BJ (cell line): ENCODE measurements at regions not wholly inside any gene's neighbourhood (a gene's known extent, or its start where the extent isn't known, plus 50 kb on each side); places are given as distances from the start of the nearest gene placed in this dataset.

Source experiments
- CTCF ChIA-PET: fragments of 350-600 bp; formaldehyde crosslinking; extraction: SDS; loops from one replicate; lab custom pipeline; 2021; ENCODE audit warnings: antibody characterized with exemption, inconsistent platforms; lab: Yijun Ruan, JAX
- POLR2A ChIA-PET: fragments of 300-600 bp; sonication (Branson Sonifier 250); formaldehyde crosslinking; extraction: SDS; loops from one replicate; lab custom pipeline; 2021; ENCODE audit warnings: antibody characterized with exemption; lab: Charles Lee
- DNase-seq: peaks from one replicate; pipeline ENCODE4 v3.0.0-alpha.2; 2011; ENCODE audit warnings: low read depth
- H3K27me3 ChIP-seq: 2 replicates; pipeline ENCODE4 v1.6.0; 2011; ENCODE audit warnings: low read length; ENCODE audit not compliant: control insufficient read depth, insufficient read depth
- H3K36me3 ChIP-seq: 2 replicates; pipeline ENCODE4 v1.5.1; 2011; ENCODE audit warnings: low read length; ENCODE audit not compliant: control insufficient read depth, insufficient read depth
- H3K4me3 ChIP-seq: 2 replicates; pipeline ENCODE4 v1.5.1; 2011; ENCODE audit warnings: low read depth, mild to moderate bottlenecking, control low read depth, low read length
- CTCF ChIP-seq: IDR thresholded peaks from 2 replicates; pipeline ENCODE4 v1.5.1; 2011; ENCODE audit warnings: low read depth, mild to moderate bottlenecking, control low read depth, inconsistent platforms, low read length, moderate library complexity; ENCODE audit not compliant: insufficient read depth

GRCh38 chr10:3678629-3679227 lies 106.3 kb downstream of the KLF6 start:
- POLR2A ChIA-PET: no interaction called here
- Histone ChIP-seq H3K4me3 (no peak overlapping the region), H3K36me3 (no peaks in the 10 kb centered on the region), H3K27me3 (no peaks in the 10 kb centered on the region)
- no peak for DNase-seq
- TF ChIP-seq CTCF: no peak
- CTCF ChIA-PET: no interaction called here

- ChIA-PET POLR2A (no interaction called here), CTCF (interaction anchor here (0.6 kb wide), 1 partner anchor 136 kb away, joined by 3 read pairs; no protein-coding TSS in a partner anchor)
- Histone ChIP-seq H3K36me3 (no peaks in the 10 kb centered on the region), H3K4me3 (no peak overlapping the region), H3K27me3 (no peaks in the 10 kb centered on the region)
- no peak for TF ChIP-seq CTCF
- no peak for DNase-seq
Measured at GRCh38 chr10:3676564-3676963, 108.4 kb downstream of the KLF6 start.

GRCh38 chr10:3672220-3672619 lies 112.8 kb downstream of the KLF6 start:
- POLR2A ChIA-PET: no interaction called here
- Histone ChIP-seq H3K4me3 (no peak overlapping the region), H3K36me3 (no peaks in the 10 kb centered on the region), H3K27me3 (no peaks in the 10 kb centered on the region)
- no peak for DNase-seq
- no peak for TF ChIP-seq CTCF
- CTCF ChIA-PET: interaction anchor here (0.6 kb wide), 1 partner anchor 50 kb away, joined by 3 read pairs; no protein-coding TSS in a partner anchor

- ChIA-PET CTCF (no interaction called here), POLR2A (no interaction called here)
- 0 out of 2 replicates have a peak, but pooled peaks cover under 1% of the 10 kb centered on the region for H3K27me3 ChIP-seq
- no peak for DNase-seq
- no peak overlapping the region for H3K4me3 ChIP-seq
- TF ChIP-seq CTCF: no peak
- H3K36me3 ChIP-seq: no peaks in the 10 kb centered on the region
Measured at GRCh38 chr10:3671386-3671955, 113.5 kb downstream of the KLF6 start.

- ChIA-PET POLR2A (no interaction called here), CTCF (no interaction called here)
Measured at GRCh38 chr10:3668966-3669330, 116.1 kb downstream of the KLF6 start.

More at GRCh38 chr10:3668966-3669330, 116.1 kb downstream of the KLF6 start:
- Histone ChIP-seq H3K4me3 (no peak overlapping the region), H3K27me3 (peaks cover 2% of the 10 kb centered on the region; the same call in 1 of the 2 replicates), H3K36me3 (no peaks in the 10 kb centered on the region)
- DNase-seq: no peak
- TF ChIP-seq CTCF: no peak
